Tibial artery (tissue), 4 donors: ENCODE measurements at regions not wholly inside any gene's neighbourhood (a gene's known extent, or its start where the extent isn't known, plus 50 kb on each side); places are given as distances from the start of the nearest gene placed in this dataset.
"Not testable (repeated sequence)": the region's sequence is repeated elsewhere in the genome, so short reads cannot be mapped to it uniquely, and the experiment has no call there.

Experiments used
- DNase-seq, 2 donors: peaks; one replicate each; pipeline ENCODE4 v3.0.0-alpha.2; 2019
- H3K27ac ChIP-seq, 2 donors: fragments of 200-600 bp; sonication (generic) in 1 of 2; 1 replicate in 1 of 2; 2 replicates in 1 of 2; pipeline ENCODE4 v1.5.1; 2018 to 2019; ENCODE audit warnings: mild to moderate bottlenecking in 1 of 2
- H3K27me3 ChIP-seq, 2 donors: fragments of 200-600 bp; sonication (generic) in 1 of 2; one replicate each; pipeline versions ENCODE4 v1.5.1 to v1.6.0; 2016 to 2019
- H3K36me3 ChIP-seq, 3 donors: fragments of 200-600 bp; sonication (generic) in 2 of 3; one replicate each; pipeline ENCODE4 v1.5.1; 2016 to 2019; ENCODE audit warnings: mild to moderate bottlenecking in 2 of 3
- H3K4me1 ChIP-seq, 4 donors: fragments of 200-600 bp; sonication (generic) in 2 of 4; 1 replicate in 3 of 4; 2 replicates in 1 of 4; pipeline ENCODE4 v1.5.1; 2016 to 2019
- H3K4me3 ChIP-seq, 2 donors: fragments of 200-600 bp; sonication (generic) in 1 of 2; 1 replicate in 1 of 2; 2 replicates in 1 of 2; pipeline ENCODE4 v1.5.1; 2018 to 2019; ENCODE audit warnings: mild to moderate bottlenecking in 2 of 2
- H3K9me3 ChIP-seq, 3 donors: fragments of 200-600 bp; sonication (generic) in 1 of 3; one replicate each; pipeline ENCODE4 v1.5.1; 2016 to 2019
- CTCF ChIP-seq, 2 experiments: fragments of 200-600 bp in 1 of 2; fragments of 450-650 bp in 1 of 2; IDR thresholded peaks; one replicate each; pipeline ENCODE4 v1.5.1; 2017 to 2019; ENCODE audit warnings: antibody characterized with exemption in 2 of 2, mild to moderate bottlenecking in 1 of 2, moderate library complexity in 1 of 2
- intact Hi-C: fragments of 100-400 bp; cut with DNase I; formaldehyde crosslinking; loops from one replicate; pipeline ENCODE4 v1.15.0; 2023; ENCODE audit warnings: low total_unique reads

GRCh38 chr2:147420947-147421675 lies 423.7 kb upstream of the ACVR2A start:
- Histone ChIP-seq H3K27ac (no peak overlapping the region), H3K4me3 (no peak overlapping the region), H3K9me3 (no peaks in the 10 kb centered on the region), H3K36me3 (no peaks in the 10 kb centered on the region), H3K27me3 (no peaks in the 10 kb centered on the region), H3K4me1 (no peaks in the 10 kb centered on the region)
- no peak for DNase-seq
- TF ChIP-seq CTCF (IDR thresholded peaks at IDR 0.05) = no peak
- intact Hi-C loops = no loop called here

- TF ChIP-seq CTCF (IDR thresholded peaks at IDR 0.05) = no peak
- no peak for DNase-seq
- H3K36me3 ChIP-seq = no peaks in the 10 kb centered on the region
- H3K27me3 ChIP-seq = no peaks in the 10 kb centered on the region
- intact Hi-C loops = no loop called here
- no peaks in the 10 kb centered on the region for H3K4me1 ChIP-seq
- H3K9me3 ChIP-seq = no peaks in the 10 kb centered on the region
- H3K4me3 ChIP-seq = no peak overlapping the region
- H3K27ac ChIP-seq = no peak overlapping the region
Observed at GRCh38 chr2:147420517-147420916, 424.3 kb upstream of the ACVR2A start.

GRCh38 chr2:147416099-147416498 lies 428.7 kb upstream of the ACVR2A start:
- intact Hi-C loops = no loop called here
- DNase-seq = no peak
- H3K4me3 ChIP-seq = no peak overlapping the region
- no peaks in the 10 kb centered on the region for H3K9me3 ChIP-seq
- TF ChIP-seq CTCF (IDR thresholded peaks at IDR 0.05) = no peak
- H3K36me3 ChIP-seq = no peaks in the 10 kb centered on the region
- no peaks in the 10 kb centered on the region for H3K27me3 ChIP-seq
- H3K4me1 ChIP-seq = no peaks in the 10 kb centered on the region
- H3K27ac ChIP-seq = no peak overlapping the region

GRCh38 chr2:147414656-147415055 lies 430.2 kb upstream of the ACVR2A start:
- intact Hi-C loops, H3K4me1 ChIP-seq, H3K27ac ChIP-seq, H3K36me3 ChIP-seq, DNase-seq, H3K9me3 ChIP-seq, H3K27me3 ChIP-seq, H3K4me3 ChIP-seq: not testable (repeated sequence)

GRCh38 chr2:147408357-147408756 lies 436.5 kb upstream of the ACVR2A start:
- Histone ChIP-seq H3K27ac (no peak overlapping the region), H3K4me3 (no peak overlapping the region), H3K9me3 (no peaks in the 10 kb centered on the region), H3K4me1 (no peaks in the 10 kb centered on the region), H3K36me3 (no peaks in the 10 kb centered on the region), H3K27me3 (no peaks in the 10 kb centered on the region)
- no peak for DNase-seq
- intact Hi-C loops = no loop called here
- no peak for TF ChIP-seq CTCF (IDR thresholded peaks at IDR 0.05)

- no peaks in the 10 kb centered on the region for H3K36me3 ChIP-seq
- H3K4me1 ChIP-seq = no peaks in the 10 kb centered on the region
- no peak for TF ChIP-seq CTCF (IDR thresholded peaks at IDR 0.05)
- no peak for DNase-seq
- no peak overlapping the region for H3K4me3 ChIP-seq
- no peaks in the 10 kb centered on the region for H3K27me3 ChIP-seq
- no peaks in the 10 kb centered on the region for H3K9me3 ChIP-seq
- no peak overlapping the region for H3K27ac ChIP-seq
- intact Hi-C loops = no loop called here
Observed at GRCh38 chr2:147405651-147406050, 439.2 kb upstream of the ACVR2A start.
